CD4-positive, alpha-beta memory T cell (primary cell): ENCODE measurements at regions not wholly inside any gene's neighbourhood (a gene's known extent, or its start where the extent isn't known, plus 50 kb on each side); places are given as distances from the start of the nearest gene placed in this dataset.
A peak's percentile ranks its signal among the peaks of the same experiment; 100 is the strongest.

Experiments used
- CTCF ChIA-PET: fragments of 350-600 bp; sonication (Branson Sonifier 250); formaldehyde crosslinking; loops from one replicate; lab custom pipeline; 2021; ENCODE audit warnings: inconsistent platforms; ENCODE audit not compliant: partially characterized antibody; lab: Charles Lee
- POLR2A ChIA-PET: fragments of 350-600 bp; sonication (Branson Sonifier 250); formaldehyde crosslinking; loops from one replicate; lab custom pipeline; 2021; ENCODE audit not compliant: partially characterized antibody; lab: Charles Lee
- DNase-seq, 5 donors: peaks; one replicate each; pipeline versions ENCODE4 v3.0.0 to v3.0.0-alpha.2; 2020 to 2022; ENCODE audit warnings: mixed read lengths in 1 of 5
- H3K27ac ChIP-seq: one replicate; pipeline ENCODE4 v1.7.0; 2013; ENCODE audit warnings: low read depth, low read length
- H3K27me3 ChIP-seq: 2 replicates; pipeline ENCODE4 v1.7.0; 2013; ENCODE audit warnings: mild to moderate bottlenecking, low read length, moderate library complexity; ENCODE audit not compliant: insufficient read depth
- H3K36me3 ChIP-seq: 2 replicates; pipeline ENCODE4 v1.7.0; 2013; ENCODE audit warnings: mild to moderate bottlenecking, low read length, moderate library complexity; ENCODE audit not compliant: insufficient read depth
- H3K4me1 ChIP-seq: 2 replicates; pipeline ENCODE4 v1.7.0; 2013; ENCODE audit warnings: mild to moderate bottlenecking, low read length, moderate library complexity; ENCODE audit not compliant: insufficient read depth
- H3K4me3 ChIP-seq, 2 donors: one replicate each; pipeline ENCODE4 v1.7.0; 2013; ENCODE audit warnings: low read length in 2 of 2, mild to moderate bottlenecking in 1 of 2
- H3K9me3 ChIP-seq, 2 donors: one replicate each; pipeline ENCODE4 v1.7.0; 2013; ENCODE audit warnings: low read length in 2 of 2, control low read depth in 1 of 2; ENCODE audit not compliant: control insufficient read depth in 1 of 2
- H3K27ac Mint-ChIP-seq, 7 donors: one replicate each; pipeline ENCODE4 v1.8.0; 2020 to 2021; ENCODE audit warnings: mixed read lengths in 7 of 7, mild to moderate bottlenecking in 6 of 7, inconsistent platforms in 3 of 7, moderate library complexity in 3 of 7
- H3K27me3 Mint-ChIP-seq, 2 donors: one replicate each; pipeline ENCODE4 v1.8.0; 2020 to 2021; ENCODE audit warnings: mixed read lengths in 2 of 2
- H3K36me3 Mint-ChIP-seq, 2 donors: one replicate each; pipeline ENCODE4 v1.8.0; 2020 to 2021; ENCODE audit warnings: mixed read lengths in 2 of 2, inconsistent platforms in 1 of 2, mild to moderate bottlenecking in 1 of 2
- H3K4me1 Mint-ChIP-seq, 4 donors: one replicate each; pipeline ENCODE4 v1.8.0; 2020 to 2021; ENCODE audit warnings: mixed read lengths in 4 of 4, mild to moderate bottlenecking in 1 of 4
- H3K4me3 Mint-ChIP-seq, 8 donors: one replicate each; pipeline ENCODE4 v1.8.0; 2020 to 2021; ENCODE audit warnings: mixed read lengths in 8 of 8, mild to moderate bottlenecking in 7 of 8, moderate library complexity in 6 of 8, inconsistent platforms in 3 of 8
- H3K9me3 Mint-ChIP-seq, 8 donors: one replicate each; pipeline ENCODE4 v1.8.0; 2020 to 2021; ENCODE audit warnings: mixed read lengths in 8 of 8, mild to moderate bottlenecking in 5 of 8, inconsistent platforms in 3 of 8, moderate library complexity in 1 of 8
- intact Hi-C: fragments of 100-400 bp; cut with micrococcal nuclease; formaldehyde crosslinking; loops from one replicate; pipeline ENCODE4 v1.15.1; 2023

GRCh38 chr6:170074907-170075306 is 216.0 kb downstream of the DLL1 start:
- Mint-ChIP-seq H3K27ac (no peak overlapping the region), H3K36me3 (peaks cover 0 to 3% of the 10 kb centered on the region in 2 donors), H3K9me3 (peaks cover 3 to 14% (median 4%) of the 10 kb centered on the region in 8 donors), H3K4me3 (no peak overlapping the region), H3K4me1 (no peaks in the 10 kb centered on the region), H3K27me3 (peaks cover 11 to 15% of the 10 kb centered on the region in 2 donors)
- CTCF ChIA-PET, result interaction anchor here (1.3 kb wide), 1 partner anchor 17 kb away, joined by 3 read pairs; no protein-coding TSS in a partner anchor
- Histone ChIP-seq H3K4me1 (no peaks in the 10 kb centered on the region), H3K27me3 (no peaks in the 10 kb centered on the region), H3K27ac (no peak overlapping the region), H3K36me3 (no peaks in the 10 kb centered on the region), H3K9me3 (no peaks in the 10 kb centered on the region), H3K4me3 (no peak overlapping the region)
- intact Hi-C loops, result no loop called here
- POLR2A ChIA-PET, result no interaction called here
- no peak for DNase-seq

DNA sequence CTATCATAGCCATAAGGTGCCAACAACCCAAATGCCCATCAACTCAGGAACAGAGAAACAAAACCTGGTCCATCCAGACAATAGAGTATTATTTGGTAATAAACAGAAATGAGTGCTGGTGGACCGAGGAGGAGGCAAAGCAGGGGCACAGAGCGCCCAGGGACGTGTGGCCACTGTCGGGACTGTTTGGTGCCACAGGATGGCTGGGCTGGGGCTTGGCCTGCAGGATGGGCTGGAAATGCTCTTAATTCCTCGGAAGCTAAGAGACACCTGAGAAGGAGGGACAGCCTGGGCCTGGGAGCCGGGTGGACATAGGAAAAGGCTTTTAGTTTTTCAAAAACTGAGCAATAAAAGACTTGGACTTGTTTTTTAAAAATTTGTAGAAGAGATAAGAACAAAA is 216.4 kb downstream of the DLL1 start:
- POLR2A ChIA-PET, result no interaction called here
- H3K4me1 ChIP-seq, result no peaks in the 10 kb centered on the region
- H3K4me3 Mint-ChIP-seq, result no peak overlapping the region
- CTCF ChIA-PET, result no interaction called here
- H3K27ac Mint-ChIP-seq, result no peak overlapping the region
- intact Hi-C loops, result no loop called here
- no peak overlapping the region for H3K4me3 ChIP-seq
- no peaks in the 10 kb centered on the region for H3K27me3 ChIP-seq
- H3K36me3 Mint-ChIP-seq, result peaks cover 0 to 3% of the 10 kb centered on the region in 2 donors
- no peak overlapping the region for H3K27ac ChIP-seq
- no peaks in the 10 kb centered on the region for H3K9me3 ChIP-seq
- no peak for DNase-seq
- H3K27me3 Mint-ChIP-seq, result peaks cover 12 to 15% of the 10 kb centered on the region in 2 donors
- H3K4me1 Mint-ChIP-seq, result no peaks in the 10 kb centered on the region
- H3K9me3 Mint-ChIP-seq, result peaks cover 3 to 18% (median 9%) of the 10 kb centered on the region in 8 donors
- H3K36me3 ChIP-seq, result no peaks in the 10 kb centered on the region

DNA sequence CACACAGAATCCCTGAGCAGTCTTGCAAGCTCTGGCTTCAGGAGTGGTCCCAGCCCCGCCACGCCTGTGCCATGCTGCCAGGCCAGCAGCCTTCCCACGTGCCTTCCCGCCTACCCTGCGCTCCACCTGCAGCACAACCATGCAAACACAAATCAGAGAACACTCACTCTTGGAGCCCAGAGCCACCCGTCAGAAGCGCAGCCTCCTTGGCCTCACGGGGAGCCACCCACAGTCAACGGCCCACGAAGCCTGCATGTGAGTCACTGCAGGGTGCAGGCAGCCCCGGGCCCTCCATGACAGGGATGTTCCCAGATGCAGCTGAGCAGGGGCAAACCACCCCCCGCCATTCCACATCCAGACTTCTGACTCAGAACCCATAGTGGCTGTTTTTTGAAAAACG is 217.0 kb downstream of the DLL1 start:
- CTCF ChIA-PET, result no interaction called here
- H3K4me3 Mint-ChIP-seq, result no peak overlapping the region

DNA sequence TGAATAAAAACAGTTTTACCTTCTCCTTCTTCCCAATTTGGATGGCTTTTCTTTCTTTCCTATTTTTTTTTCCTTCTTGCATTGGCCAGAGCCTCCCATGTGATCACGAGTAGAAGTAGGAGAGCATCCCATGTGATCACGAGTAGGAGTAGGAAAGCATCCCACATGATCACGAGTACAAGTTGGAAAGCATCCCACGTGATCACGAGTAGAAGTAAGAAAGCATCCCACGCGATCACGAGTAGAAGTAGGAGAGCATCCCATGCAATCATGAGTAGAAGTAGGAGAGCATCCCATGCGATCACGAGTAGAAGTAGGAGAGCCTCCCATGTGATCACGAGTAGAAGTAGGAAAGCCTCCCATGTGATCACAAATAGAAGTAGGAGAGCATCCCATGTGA is 218.6 kb downstream of the DLL1 start:
- Mint-ChIP-seq H3K27ac (no peak overlapping the region), H3K27me3 (peaks cover 13 to 15% of the 10 kb centered on the region in 2 donors)
- DNase-seq, result no peak

More for the DNA sequence above, 217.0 kb downstream of the DLL1 start:
- Mint-ChIP-seq H3K9me3 (peaks cover 3 to 22% (median 10%) of the 10 kb centered on the region in 8 donors), H3K27ac (no peak overlapping the region), H3K27me3 (peaks cover 13 to 15% of the 10 kb centered on the region in 2 donors), H3K4me1 (no peaks in the 10 kb centered on the region), H3K36me3 (peaks cover 0 to 3% of the 10 kb centered on the region in 2 donors)
- no peak overlapping the region for H3K27ac ChIP-seq
- H3K4me3 ChIP-seq, result no peak overlapping the region
- POLR2A ChIA-PET, result no interaction called here
- intact Hi-C loops, result no loop called here
- H3K27me3 ChIP-seq, result no peaks in the 10 kb centered on the region
- H3K9me3 ChIP-seq, result no peaks in the 10 kb centered on the region
- H3K36me3 ChIP-seq, result no peaks in the 10 kb centered on the region
- DNase-seq, result no peak
- H3K4me1 ChIP-seq, result no peaks in the 10 kb centered on the region

DNA sequence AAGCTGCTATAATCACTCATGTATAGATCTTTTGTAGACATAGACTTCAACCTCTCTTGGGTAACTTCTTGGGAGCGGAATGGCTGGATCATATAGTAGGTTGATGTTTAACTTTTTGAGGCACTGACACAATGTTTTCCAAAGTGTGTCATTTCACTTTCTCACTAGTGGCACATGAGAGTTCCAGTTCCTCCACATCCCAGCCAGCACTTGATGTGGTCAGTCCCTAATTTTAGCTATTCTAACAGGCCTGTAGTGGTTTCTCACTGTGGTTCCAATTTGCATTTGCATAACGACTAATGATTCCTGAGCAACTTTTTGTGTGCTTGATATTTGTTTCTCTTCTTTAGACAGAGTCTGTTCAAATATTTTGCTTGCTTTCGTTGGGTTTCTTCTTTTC is 221.3 kb downstream of the DLL1 start:
- Mint-ChIP-seq H3K27me3 (peaks cover 15% of the 10 kb centered on the region in 2 donors), H3K9me3 (peaks cover 3 to 22% (median 10%) of the 10 kb centered on the region in 8 donors), H3K4me1 (no peaks in the 10 kb centered on the region), H3K27ac (no peak overlapping the region), H3K4me3 (no peak overlapping the region), H3K36me3 (peaks cover 0 to 3% of the 10 kb centered on the region in 2 donors)
- intact Hi-C loops, result no loop called here
- ChIA-PET CTCF (no interaction called here), POLR2A (no interaction called here)
- Histone ChIP-seq H3K9me3 (no peaks in the 10 kb centered on the region), H3K4me1 (no peaks in the 10 kb centered on the region), H3K27ac (no peak overlapping the region), H3K27me3 (no peaks in the 10 kb centered on the region), H3K4me3 (no peak overlapping the region), H3K36me3 (no peaks in the 10 kb centered on the region)
- no peak for DNase-seq

More for the DNA sequence above, 218.6 kb downstream of the DLL1 start:
- peaks cover 3 to 22% (median 10%) of the 10 kb centered on the region in 8 donors for H3K9me3 Mint-ChIP-seq
- no peaks in the 10 kb centered on the region for H3K27me3 ChIP-seq
- no peaks in the 10 kb centered on the region for H3K4me1 ChIP-seq
- no peak overlapping the region for H3K4me3 ChIP-seq
- H3K4me1 Mint-ChIP-seq, result no peaks in the 10 kb centered on the region
- CTCF ChIA-PET, result no interaction called here
- POLR2A ChIA-PET, result no interaction called here
- H3K27ac ChIP-seq, result no peak overlapping the region
- H3K9me3 ChIP-seq, result no peaks in the 10 kb centered on the region
- H3K4me3 Mint-ChIP-seq, result no peak overlapping the region
- intact Hi-C loops, result no loop called here
- H3K36me3 ChIP-seq, result no peaks in the 10 kb centered on the region
- peaks cover 0 to 3% of the 10 kb centered on the region in 2 donors for H3K36me3 Mint-ChIP-seq

GRCh38 chr6:170068496-170068895 is 222.4 kb downstream of the DLL1 start:
- ChIA-PET CTCF (no interaction called here), POLR2A (no interaction called here)
- Histone ChIP-seq H3K36me3 (no peaks in the 10 kb centered on the region), H3K4me3 (no peak overlapping the region), H3K27me3 (no peaks in the 10 kb centered on the region), H3K27ac (no peak overlapping the region), H3K4me1 (no peaks in the 10 kb centered on the region), H3K9me3 (no peaks in the 10 kb centered on the region)
- intact Hi-C loops, result no loop called here
- DNase-seq, result no peak
- Mint-ChIP-seq H3K4me1 (no peaks in the 10 kb centered on the region), H3K27me3 (peaks cover 11 to 14% of the 10 kb centered on the region in 2 donors), H3K9me3 (peaks cover 3 to 22% (median 11%) of the 10 kb centered on the region in 8 donors), H3K36me3 (peaks cover 0 to 3% of the 10 kb centered on the region in 2 donors), H3K4me3 (no peak overlapping the region), H3K27ac (no peak overlapping the region)

- H3K36me3 Mint-ChIP-seq, result peaks cover 0 to 3% of the 10 kb centered on the region in 2 donors
- no peak overlapping the region for H3K4me3 ChIP-seq
- H3K27me3 Mint-ChIP-seq, result peaks cover 9 to 12% of the 10 kb centered on the region in 2 donors
- CTCF ChIA-PET, result no interaction called here
- H3K4me1 ChIP-seq, result no peaks in the 10 kb centered on the region
- H3K27ac ChIP-seq, result no peak overlapping the region
- peaks cover 3 to 22% (median 11%) of the 10 kb centered on the region in 8 donors for H3K9me3 Mint-ChIP-seq
- no peak overlapping the region for H3K4me3 Mint-ChIP-seq
- no peaks in the 10 kb centered on the region for H3K27me3 ChIP-seq
- POLR2A ChIA-PET, result no interaction called here
- intact Hi-C loops, result no loop called here
- H3K36me3 ChIP-seq, result no peaks in the 10 kb centered on the region
- DNase-seq, result no peak
- no peaks in the 10 kb centered on the region for H3K4me1 Mint-ChIP-seq
- no peaks in the 10 kb centered on the region for H3K9me3 ChIP-seq
- H3K27ac Mint-ChIP-seq, result peak overlapping the region in 1 of 7 donors; percentile 23
These were observed 222.9 kb downstream of the DLL1 start for GRCh38 chr6:170067923-170068360.
